GM18505 (cell line): ENCODE measurements at regions not wholly inside any gene's neighbourhood (a gene's known extent, or its start where the extent isn't known, plus 50 kb on each side); places are given as distances from the start of the nearest gene placed in this dataset.

Experiments used
- ATAC-seq: cut with Tn5 transposase; IDR thresholded peaks from one replicate; pipeline ENCODE4 v1.9.1; 2021; ENCODE audit not compliant: unreplicated experiment
- POLR2A ChIP-seq: IDR thresholded peaks from 4 replicates; pipeline ENCODE4 v1.6.1; 2011; ENCODE audit warnings: borderline replicate concordance; ENCODE audit not compliant: insufficient read depth, insufficient read length; ENCODE audit errors: extremely low read depth

DNA sequence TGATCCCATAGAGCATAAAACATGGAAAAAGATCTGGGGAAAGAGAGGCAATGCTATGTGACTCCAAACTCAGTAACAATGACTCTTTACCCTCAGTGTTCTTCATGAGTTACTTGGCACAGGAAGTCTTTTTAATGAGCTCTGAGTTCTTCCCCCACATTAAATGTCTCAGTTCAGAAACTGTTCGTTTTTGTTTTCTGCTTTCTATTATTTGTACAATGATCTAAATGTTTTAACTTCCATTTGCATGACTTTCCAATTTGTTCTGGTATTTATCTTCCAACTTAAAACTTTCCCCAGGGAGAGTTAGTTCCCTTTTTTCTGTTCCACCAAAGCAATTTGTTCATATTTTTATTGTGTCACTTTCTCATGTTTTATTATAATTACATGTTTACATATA is 177.0 kb upstream of the ZBTB20 start:
- ATAC-seq: no peak
- no peak for TF ChIP-seq POLR2A

- TF ChIP-seq POLR2A: no peak
- ATAC-seq: no peak
These were observed 178.5 kb upstream of the ZBTB20 start for GRCh38 chr3:115325539-115325938.

GRCh38 chr3:115330430-115330829 is 183.3 kb upstream of the ZBTB20 start:
- no peak for TF ChIP-seq POLR2A
- ATAC-seq: no peak

DNA sequence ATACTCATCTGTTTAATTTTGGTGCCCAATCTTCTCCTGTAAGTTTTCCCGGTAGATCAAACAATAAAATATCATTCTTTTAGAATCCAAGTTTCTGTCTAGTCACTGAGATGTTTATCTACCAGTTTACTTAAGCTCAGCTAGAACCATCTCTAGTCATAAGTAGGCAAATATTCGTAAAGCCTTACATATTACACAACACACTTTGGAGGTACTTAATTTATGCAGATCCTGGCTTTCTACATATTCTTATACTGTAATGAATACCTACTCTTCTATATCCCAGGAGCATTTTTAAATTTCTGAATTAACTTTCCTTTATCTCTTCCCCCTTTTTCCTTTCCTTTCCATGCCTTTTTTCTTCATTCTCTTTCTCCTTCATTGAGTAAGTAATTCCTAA is 185.9 kb upstream of the ZBTB20 start:
- no peak for ATAC-seq
- TF ChIP-seq POLR2A: no peak

DNA sequence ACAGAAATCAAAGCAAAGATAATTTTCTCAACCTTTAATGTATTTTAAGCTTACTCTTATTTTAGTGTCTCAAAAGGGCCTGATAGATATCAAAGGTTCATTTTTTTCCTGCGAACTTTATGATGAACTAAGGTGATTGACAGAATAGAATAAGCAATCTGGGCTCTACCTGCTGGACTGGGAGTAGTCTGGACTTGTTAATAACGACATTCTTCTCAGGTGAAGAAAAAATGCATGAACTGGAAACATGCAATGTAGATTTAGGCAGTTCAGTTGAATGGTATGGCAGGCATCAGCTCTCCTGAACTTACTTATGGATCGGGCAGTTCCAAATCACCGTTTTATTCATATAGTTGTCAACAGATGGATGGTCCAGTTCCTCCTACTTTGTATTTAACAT is 189.7 kb upstream of the ZBTB20 start:
- ATAC-seq: no peak
- no peak for TF ChIP-seq POLR2A

DNA sequence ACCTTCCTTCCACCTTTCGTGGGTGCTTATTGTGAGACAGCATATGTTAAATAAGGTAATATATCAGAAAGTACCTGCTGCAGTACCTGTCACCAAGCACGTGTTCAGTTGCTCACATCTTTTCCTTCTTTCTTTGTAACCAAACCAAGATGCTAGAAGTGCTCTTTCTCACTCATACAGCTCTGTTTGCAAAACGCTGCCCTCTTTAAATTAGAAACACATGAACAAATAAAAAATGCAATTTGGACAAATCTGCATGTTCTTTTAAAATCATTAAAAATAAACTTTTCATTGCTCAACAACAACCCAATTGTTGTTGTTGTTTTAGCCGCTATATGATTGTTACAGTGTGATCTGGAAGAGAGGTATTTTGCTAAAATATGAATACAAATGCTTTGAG is 193.5 kb upstream of the ZBTB20 start:
- ATAC-seq: no peak
- no peak for TF ChIP-seq POLR2A

- ATAC-seq: no peak
- TF ChIP-seq POLR2A: no peak
These were observed 194.1 kb upstream of the ZBTB20 start for GRCh38 chr3:115341208-115341607.

DNA sequence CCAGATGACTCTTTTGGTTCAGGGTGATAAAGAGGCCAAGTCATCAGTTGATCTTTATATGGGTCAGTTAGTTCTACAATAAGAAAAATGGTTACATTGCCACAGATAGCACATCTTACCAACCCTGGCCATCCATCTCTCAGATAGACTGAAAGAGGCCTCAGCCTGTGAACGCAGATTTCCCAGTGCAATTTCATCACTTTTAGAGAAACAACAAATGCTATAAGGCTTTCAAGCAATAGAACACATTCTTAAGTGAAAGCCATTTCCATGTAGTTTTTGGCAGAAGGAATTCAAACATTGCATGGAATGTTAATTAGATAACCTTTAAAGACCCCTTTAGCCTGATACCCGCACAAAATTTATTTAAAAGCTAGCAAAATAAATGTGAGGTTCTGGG is 200.6 kb upstream of the ZBTB20 start:
- no peak for TF ChIP-seq POLR2A
- ATAC-seq: no peak

GRCh38 chr3:115348412-115348811 is 201.3 kb upstream of the ZBTB20 start:
- no peak for ATAC-seq
- no peak for TF ChIP-seq POLR2A

GRCh38 chr3:115348951-115349745 is 202.1 kb upstream of the ZBTB20 start:
- no peak for TF ChIP-seq POLR2A
- ATAC-seq: no peak

DNA sequence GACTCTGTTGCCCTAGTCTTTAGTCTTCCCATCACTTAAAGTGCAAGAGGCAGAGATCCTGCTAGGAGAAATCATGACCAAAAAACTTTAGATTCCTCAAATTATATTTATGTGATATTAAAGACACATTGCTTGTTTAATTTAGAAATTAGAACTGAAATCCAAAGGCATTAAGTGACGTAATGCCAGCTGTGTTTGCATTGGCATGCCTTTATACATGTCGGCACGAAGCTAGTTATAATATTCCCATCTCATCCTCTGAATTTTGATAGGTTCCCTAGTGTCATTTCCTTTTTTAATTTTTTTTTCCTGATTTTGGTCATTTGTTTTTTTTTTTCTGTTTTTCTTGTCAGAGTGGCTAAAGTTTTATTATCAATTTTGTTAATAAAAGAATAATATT is 203.5 kb upstream of the ZBTB20 start:
- no peak for TF ChIP-seq POLR2A
- no peak for ATAC-seq

- ATAC-seq: no peak
- no peak for TF ChIP-seq POLR2A
These were observed 204.1 kb upstream of the ZBTB20 start for GRCh38 chr3:115351193-115351592.

GRCh38 chr3:115354010-115354409 is 206.9 kb upstream of the ZBTB20 start:
- no peak for TF ChIP-seq POLR2A
- no peak for ATAC-seq

GRCh38 chr3:115357456-115357855 is 210.4 kb upstream of the ZBTB20 start:
- ATAC-seq: no peak
- no peak for TF ChIP-seq POLR2A

- peak; percentile 99 for ATAC-seq
- no peak for TF ChIP-seq POLR2A
These were observed 212.4 kb upstream of the ZBTB20 start for GRCh38 chr3:115359536-115359935.

DNA sequence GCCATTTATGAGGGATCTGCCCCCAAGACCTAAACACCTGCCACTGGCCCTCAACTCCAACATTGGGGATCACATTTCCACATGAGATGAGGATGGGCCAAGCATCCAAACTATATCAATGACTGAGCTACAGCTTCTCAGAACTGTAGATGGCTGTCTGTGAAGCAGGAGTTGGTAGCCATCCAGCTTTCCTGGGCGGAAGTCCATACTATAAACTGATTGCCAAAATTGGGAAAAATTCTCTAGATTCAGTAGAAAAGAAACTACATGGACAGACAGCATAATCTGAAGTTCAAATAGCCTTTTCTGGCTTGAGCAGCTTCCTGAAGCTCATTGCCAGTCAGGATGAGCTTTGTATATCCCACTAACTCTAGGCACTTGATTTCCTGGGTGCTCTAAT is 214.7 kb upstream of the ZBTB20 start:
- TF ChIP-seq POLR2A: no peak
- no peak for ATAC-seq

DNA sequence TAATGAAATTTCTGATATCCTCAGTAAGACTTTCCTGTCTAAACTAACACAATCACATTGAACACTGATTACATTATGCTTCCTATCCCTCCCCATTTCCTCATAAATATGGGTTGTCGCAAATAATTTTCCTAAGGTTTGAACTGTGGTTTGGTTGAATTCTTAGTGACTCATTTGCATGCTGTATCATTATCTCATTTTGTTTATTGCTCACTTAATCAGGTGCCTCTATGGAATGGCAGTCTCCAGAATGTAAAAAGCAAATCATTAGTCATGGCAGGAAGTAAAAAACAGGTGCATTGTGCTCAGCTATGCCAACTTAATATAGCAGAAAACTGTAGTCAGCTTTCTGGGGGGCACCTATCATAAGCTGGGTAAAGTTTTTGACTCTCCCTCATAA is 216.0 kb upstream of the ZBTB20 start:
- ATAC-seq: no peak
- TF ChIP-seq POLR2A: no peak
